ENCODE measurements at regions not wholly inside any gene's neighbourhood (a gene's known extent, or its start where the extent isn't known, plus 50 kb on each side); places are given as distances from the start of the nearest gene placed in this dataset.
A peak's percentile ranks its signal among the peaks of the same experiment; 100 is the strongest.

- Mint-ChIP-seq H3K9me3 (peaks cover 8% of the 10 kb centered on the region), H3K36me3 (no peaks in the 10 kb centered on the region), H3K4me1 (peaks cover 7% of the 10 kb centered on the region), H3K4me3 (no peak overlapping the region), H3K27ac (no peak overlapping the region), H3K27me3 (ENCODE audit: low read depth) (no peaks in the 10 kb centered on the region)
- DNase-seq (ENCODE audit: low spot score) (no peak), ATAC-seq (no peak)
- ChIA-PET POLR2A (no interaction called here), CTCF (no interaction called here)
- TF ChIP-seq E2F5 (CRISPR knock-in tag; IDR thresholded peaks at IDR 0.05) (no peak), CTCF (IDR thresholded peaks at IDR 0.05) (no peak), MLX (CRISPR knock-in tag; IDR thresholded peaks at IDR 0.05) (no peak), NFATC4 (CRISPR knock-in tag; IDR thresholded peaks at IDR 0.05) (no peak), NR1H2 (CRISPR knock-in tag; IDR thresholded peaks at IDR 0.05) (no peak)
Measured at GRCh38 chr2:160558531-160558930, 64.9 kb upstream of the RBMS1 start.

- DNase-seq (ENCODE audit: low spot score) = no peak
- H3K9me3 Mint-ChIP-seq = peaks cover 7% of the 10 kb centered on the region
- peak overlapping the region; percentile 5; the same call in 1 of the 2 replicates for H3K27ac Mint-ChIP-seq
- no peak for ATAC-seq
- no peaks in the 10 kb centered on the region for H3K36me3 Mint-ChIP-seq
- ChIA-PET POLR2A (no interaction called here), CTCF (no interaction called here)
- H3K4me1 Mint-ChIP-seq = peaks cover 20% of the 10 kb centered on the region
- H3K4me3 Mint-ChIP-seq = no peak overlapping the region
- TF ChIP-seq ATF2 (CRISPR knock-in tag; IDR thresholded peaks at IDR 0.05; ENCODE audit: borderline replicate concordance, low read depth) (no peak), GABPB1 (CRISPR knock-in tag; IDR thresholded peaks at IDR 0.05) (no peak), NR2C2 (CRISPR knock-in tag; IDR thresholded peaks at IDR 0.05) (no peak), NFATC4 (CRISPR knock-in tag; IDR thresholded peaks at IDR 0.05) (no peak), ESRRA (CRISPR knock-in tag; IDR thresholded peaks at IDR 0.05; ENCODE audit: borderline replicate concordance) (no peak), TP53 (CRISPR knock-in tag; IDR thresholded peaks at IDR 0.05) (no peak)
- H3K27me3 Mint-ChIP-seq (ENCODE audit: low read depth) = no peaks in the 10 kb centered on the region
Measured at GRCh38 chr2:160561551-160562295, 68.1 kb upstream of the RBMS1 start.

GRCh38 chr2:160562730-160563129, 69.1 kb upstream of the RBMS1 start:
- ATAC-seq = no peak
- DNase-seq (ENCODE audit: low spot score) = no peak
- H3K36me3 Mint-ChIP-seq = no peaks in the 10 kb centered on the region
- H3K9me3 Mint-ChIP-seq = peaks cover under 1% of the 10 kb centered on the region; the same call in 1 of the 2 replicates
- H3K27me3 Mint-ChIP-seq (ENCODE audit: low read depth) = no peaks in the 10 kb centered on the region
- H3K4me3 Mint-ChIP-seq = no peak overlapping the region
- CTCF ChIA-PET = interaction anchor here (0.9 kb wide), 1 partner anchor 19 kb away, joined by 3 read pairs; no protein-coding TSS in a partner anchor
- TF ChIP-seq NFATC4 (CRISPR knock-in tag; IDR thresholded peaks at IDR 0.05) (no peak), TP53 (CRISPR knock-in tag; IDR thresholded peaks at IDR 0.05) (no peak), CTCF (IDR thresholded peaks at IDR 0.05) (no peak), TEAD4 (CRISPR knock-in tag; IDR thresholded peaks at IDR 0.05) (no peak), ZMAT4 (CRISPR knock-in tag; IDR thresholded peaks at IDR 0.05) (no peak), TEAD1 (CRISPR knock-in tag; IDR thresholded peaks at IDR 0.05) (no peak), EMX1 (CRISPR knock-in tag; IDR thresholded peaks at IDR 0.05) (no peak), E2F4 (CRISPR knock-in tag; IDR thresholded peaks at IDR 0.05; ENCODE audit: borderline replicate concordance, low read depth) (no peak), ERG (CRISPR knock-in tag; IDR thresholded peaks at IDR 0.05) (no peak), NFYB (CRISPR knock-in tag; conservative IDR thresholded peaks at IDR 0.05; ENCODE audit: low read depth) (no peak), ZNF425 (CRISPR knock-in tag; conservative IDR thresholded peaks at IDR 0.05) (no peak)
- POLR2A ChIA-PET = no interaction called here
- no peak overlapping the region for H3K27ac Mint-ChIP-seq
- H3K4me1 Mint-ChIP-seq = peaks cover 20% of the 10 kb centered on the region
